Heart right ventricle (tissue), 16 donors: ENCODE measurements at regions not wholly inside any gene's neighbourhood (a gene's known extent, or its start where the extent isn't known, plus 50 kb on each side); places are given as distances from the start of the nearest gene placed in this dataset.

Experiments
- ATAC-seq, 8 donors: fragments of 200-7000 bp; cut with Tn5 transposase; one replicate each; pipeline ENCODE4 v1.9.1; 2020; ENCODE audit warnings: mild to moderate bottlenecking in 8 of 8, moderate library complexity in 8 of 8, moderate number of reproducible peaks in 1 of 8
- DNase-seq, 2 donors: peaks; one replicate each; pipeline ENCODE4 v3.0.0-alpha.2; 2020
- H3K27ac ChIP-seq, 10 donors: fragments of 200-600 bp; sonication (generic) in 2 of 10; one replicate each; pipeline versions ENCODE4 v1.5.0 to v1.8.0; 2020 to 2022; ENCODE audit warnings: mild to moderate bottlenecking in 3 of 10
- H3K27me3 ChIP-seq, 7 donors: fragments of 200-600 bp; one replicate each; pipeline ENCODE4 v1.8.0; 2021 to 2022; ENCODE audit warnings: mild to moderate bottlenecking in 2 of 7
- H3K36me3 ChIP-seq, 9 donors: fragments of 200-600 bp; sonication (generic) in 1 of 9; one replicate each; pipeline versions ENCODE4 v1.5.0 to v1.8.0; 2020 to 2022; ENCODE audit warnings: mild to moderate bottlenecking in 2 of 9
- H3K4me1 ChIP-seq, 9 donors: fragments of 200-600 bp; sonication (generic) in 1 of 9; one replicate each; pipeline versions ENCODE4 v1.5.0 to v1.8.0; 2020 to 2022; ENCODE audit warnings: mild to moderate bottlenecking in 4 of 9
- H3K4me3 ChIP-seq, 10 donors: fragments of 200-600 bp; sonication (generic) in 2 of 10; one replicate each; pipeline versions ENCODE4 v1.5.0 to v1.8.0; 2020 to 2022; ENCODE audit warnings: mild to moderate bottlenecking in 7 of 10, moderate library complexity in 2 of 10
- H3K9me3 ChIP-seq, 11 donors: fragments of 200-600 bp in 10 of 11; sonication (generic) in 2 of 11; one replicate each; pipeline versions ENCODE4 v1.5.0 to v1.8.0; 2013 to 2022; ENCODE audit warnings: mild to moderate bottlenecking in 2 of 11, control low read depth in 1 of 11, moderate library complexity in 1 of 11
- WGBS, 2 donors: extraction: QIAGEN DNeasy Blood & Tissue Kit; methylation state at CpG; one replicate each; pipeline ENCODE4 v1.1.7; 2013; ENCODE audit warnings: inconsistent platforms in 1 of 2; 5-methylcytosine and 5-hydroxymethylcytosine counted together
- intact Hi-C, 10 donors: fragments of 100-400 bp; cut with DNase I; formaldehyde crosslinking; loops; one replicate each; pipeline versions ENCODE4 v1.11.1 to v1.14.2; 2022
- TF ChIP-seq, protein P1 (sequence below), 9 donors: fragments of 200-600 bp; sonication (generic) in 2 of 9; IDR thresholded peaks; one replicate each; pipeline versions ENCODE4 v1.5.0 to v1.8.0; 2021 to 2022; ENCODE audit warnings: antibody characterized with exemption in 9 of 9, mild to moderate bottlenecking in 5 of 9, moderate library complexity in 1 of 9
- donor health status: Arrhythmogenic right ventricular cardiomyopathy.
- donor health status: ischemic (EF 13 %, LVEDD 7.1; RV severe dilation, severe dysfunction).
- donor health status: healthy with polysubstance abuse.
- donor health status: DM: no; HTN: yes; CAD: no.
- donor health status: DM: no; HTN: no; CAD: no.
- donor health status: ischemic (EF 25% LVEDD 6.9; RV normal size, moderate dysfunction).
- donor health status: ischemic (EF 25% LVEDD 5.7; RV mildly dilated, moderate dysfunction).
- donor health status: healthy.
- donor health status: DM: yes; HTN: yes; CAD: no.
- donor health status: Ischemic cardiomyopathy.
- donor health status: ischemic (EF 35%, LVEDD 5.7; RV mildly dilated, moderate dysfunction).
- donor health status: nonischemic (EF 11% LVEDD 7.7; RV severe dilation, severe dysfunction).
- donor health status: DM: yes; HTN: yes; CAD: no.
- donor health status: PGD.
- donor health status: ischemic (EF 29% LVEDD 5.4; RV normal size, mild dysfunction).
- donor health status: nonischemic (EF 23%, LVEDD 6.1; RV moderate dilation, normal function).

DNA sequence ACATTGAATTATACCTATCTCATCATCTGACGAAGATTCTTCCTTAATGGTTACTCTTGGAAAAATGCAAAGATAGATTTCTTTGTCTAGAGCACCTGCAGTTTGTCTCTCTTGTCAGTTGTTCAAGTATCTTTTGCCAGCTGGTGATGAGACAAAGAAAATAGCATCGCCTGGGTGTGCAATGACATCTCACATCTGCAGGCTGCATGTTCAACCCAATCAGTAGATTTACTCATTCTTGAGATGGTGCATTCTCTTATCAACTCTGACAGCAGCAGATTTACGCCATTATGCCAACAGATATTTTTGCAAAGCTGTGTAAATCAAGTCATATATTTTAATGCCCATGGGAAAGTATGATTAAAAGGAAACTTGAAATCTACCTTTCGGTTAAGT is 164.6 kb upstream of the PDGFD start:
- H3K27me3 ChIP-seq, result no peaks in the 10 kb centered on the region
- no peaks in the 10 kb centered on the region for H3K36me3 ChIP-seq
- peaks cover 0 to 6% (median 0%) of the 10 kb centered on the region in 9 donors for H3K4me1 ChIP-seq
- intact Hi-C loops, result no loop called here
- no peak overlapping the region for H3K4me3 ChIP-seq
- TF ChIP-seq, protein P1, sequence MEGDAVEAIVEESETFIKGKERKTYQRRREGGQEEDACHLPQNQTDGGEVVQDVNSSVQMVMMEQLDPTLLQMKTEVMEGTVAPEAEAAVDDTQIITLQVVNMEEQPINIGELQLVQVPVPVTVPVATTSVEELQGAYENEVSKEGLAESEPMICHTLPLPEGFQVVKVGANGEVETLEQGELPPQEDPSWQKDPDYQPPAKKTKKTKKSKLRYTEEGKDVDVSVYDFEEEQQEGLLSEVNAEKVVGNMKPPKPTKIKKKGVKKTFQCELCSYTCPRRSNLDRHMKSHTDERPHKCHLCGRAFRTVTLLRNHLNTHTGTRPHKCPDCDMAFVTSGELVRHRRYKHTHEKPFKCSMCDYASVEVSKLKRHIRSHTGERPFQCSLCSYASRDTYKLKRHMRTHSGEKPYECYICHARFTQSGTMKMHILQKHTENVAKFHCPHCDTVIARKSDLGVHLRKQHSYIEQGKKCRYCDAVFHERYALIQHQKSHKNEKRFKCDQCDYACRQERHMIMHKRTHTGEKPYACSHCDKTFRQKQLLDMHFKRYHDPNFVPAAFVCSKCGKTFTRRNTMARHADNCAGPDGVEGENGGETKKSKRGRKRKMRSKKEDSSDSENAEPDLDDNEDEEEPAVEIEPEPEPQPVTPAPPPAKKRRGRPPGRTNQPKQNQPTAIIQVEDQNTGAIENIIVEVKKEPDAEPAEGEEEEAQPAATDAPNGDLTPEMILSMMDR (IDR thresholded peaks at IDR 0.05), result no peak
- DNase-seq (no peak), ATAC-seq (peak in 1 of 8 donors; percentile 42)
- H3K9me3 ChIP-seq, result peaks cover 0 to 2% (median 0%) of the 10 kb centered on the region in 11 donors
- peak overlapping the region in 1 of 10 donors; percentile 41 for H3K27ac ChIP-seq
- 63 to 66% methylated on average over 4 of the region's 4 CpGs for WGBS, 2 donors

DNA sequence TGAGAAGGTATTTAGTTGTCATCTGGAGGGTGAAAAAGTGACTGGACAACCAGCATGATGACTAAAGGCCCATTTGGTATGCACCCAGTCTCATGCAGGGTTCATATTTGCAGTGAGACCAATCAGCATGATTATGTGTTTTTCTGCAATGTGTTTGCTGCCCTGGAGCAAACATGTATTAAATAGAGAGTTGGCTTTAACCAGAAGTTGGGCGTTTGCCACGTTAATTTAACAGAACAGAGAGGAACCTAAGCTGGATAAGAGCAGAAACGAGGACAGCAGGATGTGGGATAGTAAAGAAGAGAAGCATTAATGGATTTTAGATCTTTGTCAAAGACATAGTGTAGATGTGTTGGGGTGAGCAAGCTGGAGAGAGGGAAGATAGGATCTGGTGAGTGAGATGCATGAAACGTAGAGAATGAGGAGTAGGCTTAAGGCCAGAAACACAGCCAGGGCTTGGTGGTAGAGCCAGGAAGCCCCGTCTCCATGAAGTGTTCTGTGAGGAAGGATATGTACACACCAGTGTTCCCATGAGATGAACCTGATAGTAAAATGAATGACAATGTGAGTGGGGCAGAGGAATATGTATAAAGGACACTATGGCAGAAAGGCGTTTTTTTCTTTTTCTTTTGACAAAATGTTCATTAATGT is 164.0 kb upstream of the PDGFD start:
- 56 to 59% methylated on average over 6 of the region's 6 CpGs for WGBS, 2 donors
- Histone ChIP-seq H3K4me1 (peaks cover 0 to 6% (median 0%) of the 10 kb centered on the region in 9 donors), H3K36me3 (no peaks in the 10 kb centered on the region), H3K27ac (no peak overlapping the region), H3K4me3 (no peak overlapping the region), H3K27me3 (no peaks in the 10 kb centered on the region), H3K9me3 (peaks cover 0 to 2% (median 0%) of the 10 kb centered on the region in 11 donors)
- ATAC-seq (peak in 3 of 8 donors; percentile 28 to 42 (median 37)), DNase-seq (peak in 1 of 2 donors; percentile 24)
- intact Hi-C loops, result no loop called here
- TF ChIP-seq, protein P1 (IDR thresholded peaks at IDR 0.05), result no peak

DNA sequence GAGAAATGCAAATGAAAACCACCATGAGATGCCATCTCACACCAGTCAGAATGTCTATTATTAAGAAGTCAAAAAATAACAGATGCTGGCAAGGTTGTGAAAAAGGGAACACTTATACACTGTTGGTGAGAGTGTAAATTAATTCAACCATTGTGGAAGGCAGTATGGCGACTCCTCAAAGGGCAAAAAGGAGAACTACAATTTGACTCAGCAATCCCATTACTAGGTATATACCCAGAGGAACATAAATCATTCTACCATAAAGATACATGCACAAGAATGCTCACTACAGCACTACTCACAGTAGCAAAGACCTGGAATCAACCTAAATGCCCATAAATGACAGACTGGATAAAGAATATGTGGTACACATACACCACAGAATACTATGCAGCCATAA is 161.1 kb upstream of the PDGFD start:
- no peak overlapping the region for H3K27ac ChIP-seq
- DNase-seq (no peak), ATAC-seq (no peak)
- peaks cover 0 to 2% (median 0%) of the 10 kb centered on the region in 11 donors for H3K9me3 ChIP-seq
- TF ChIP-seq, protein P1 (IDR thresholded peaks at IDR 0.05), result no peak
- no peaks in the 10 kb centered on the region for H3K27me3 ChIP-seq
- H3K4me3 ChIP-seq, result no peak overlapping the region
- H3K36me3 ChIP-seq, result no peaks in the 10 kb centered on the region
- 87 to 88% methylated on average over 1 of the region's 1 CpG for WGBS, 2 donors
- intact Hi-C loops, result no loop called here
- peaks cover 0 to 6% (median 0%) of the 10 kb centered on the region in 9 donors for H3K4me1 ChIP-seq

DNA sequence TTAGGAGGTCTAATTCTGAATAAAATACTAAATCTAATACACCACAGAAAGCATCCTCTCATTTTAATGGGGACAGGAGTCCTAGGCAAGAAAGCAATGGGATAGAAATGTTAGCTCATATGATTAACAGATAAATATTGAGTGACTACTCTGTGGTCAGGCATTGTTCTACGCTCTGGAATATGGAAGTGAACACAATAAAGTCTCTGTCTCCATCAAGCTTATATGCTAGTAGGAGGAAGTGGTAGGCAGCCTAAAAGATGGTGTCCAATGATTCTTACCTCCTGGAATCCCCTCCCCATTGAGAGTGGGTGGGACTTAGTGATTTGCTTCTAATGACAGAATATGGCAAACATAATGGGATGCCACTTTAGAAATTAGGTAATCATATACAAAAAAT is 160.3 kb upstream of the PDGFD start:
- Histone ChIP-seq H3K36me3 (no peaks in the 10 kb centered on the region), H3K4me3 (no peak overlapping the region), H3K9me3 (peaks cover 0 to 2% (median 0%) of the 10 kb centered on the region in 11 donors), H3K4me1 (peaks cover 0 to 6% (median 0%) of the 10 kb centered on the region in 9 donors), H3K27ac (no peak overlapping the region), H3K27me3 (no peaks in the 10 kb centered on the region)
- DNase-seq, result no peak
- no peak for ATAC-seq
- TF ChIP-seq, protein P1 (IDR thresholded peaks at IDR 0.05), result no peak
- intact Hi-C loops, result no loop called here
- 90 to 98% methylated on average over 1 of the region's 1 CpG for WGBS, 2 donors
